GM21619 (cell line): ENCODE measurements at regions not wholly inside any gene's neighbourhood (a gene's known extent, or its start where the extent isn't known, plus 50 kb on each side); places are given as distances from the start of the nearest gene placed in this dataset.

ENCODE experiments used
- ATAC-seq: cut with Tn5 transposase; IDR thresholded peaks from one replicate; pipeline ENCODE4 v1.9.1; 2021; ENCODE audit not compliant: unreplicated experiment

- ATAC-seq, result no peak
Observed at GRCh38 chr18:68262690-68263294, 452.1 kb downstream of the TMX3 start.

GRCh38 chr18:68256418-68257067 lies 458.4 kb downstream of the TMX3 start:
- ATAC-seq, result no peak

GRCh38 chr18:68244786-68245185 lies 470.1 kb downstream of the TMX3 start:
- no peak for ATAC-seq

DNA sequence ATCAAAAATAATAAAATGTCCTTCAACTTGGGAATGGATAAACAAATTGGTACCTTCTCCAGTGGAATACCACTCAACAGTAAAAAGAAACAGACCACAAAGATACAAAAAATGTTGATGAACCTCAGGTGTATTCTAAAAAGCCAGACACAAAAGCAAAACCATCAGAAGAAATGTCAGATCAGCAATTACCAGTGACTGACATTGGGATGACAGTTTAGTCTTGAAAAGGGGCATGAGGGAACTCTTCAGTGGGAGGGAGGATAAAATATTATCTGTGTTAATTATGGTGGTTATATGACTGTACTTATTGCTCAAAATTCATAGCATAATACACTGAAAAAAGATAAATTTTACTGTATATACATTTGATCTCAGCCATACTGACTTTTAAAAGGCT lies 473.0 kb downstream of the TMX3 start:
- no peak for ATAC-seq

DNA sequence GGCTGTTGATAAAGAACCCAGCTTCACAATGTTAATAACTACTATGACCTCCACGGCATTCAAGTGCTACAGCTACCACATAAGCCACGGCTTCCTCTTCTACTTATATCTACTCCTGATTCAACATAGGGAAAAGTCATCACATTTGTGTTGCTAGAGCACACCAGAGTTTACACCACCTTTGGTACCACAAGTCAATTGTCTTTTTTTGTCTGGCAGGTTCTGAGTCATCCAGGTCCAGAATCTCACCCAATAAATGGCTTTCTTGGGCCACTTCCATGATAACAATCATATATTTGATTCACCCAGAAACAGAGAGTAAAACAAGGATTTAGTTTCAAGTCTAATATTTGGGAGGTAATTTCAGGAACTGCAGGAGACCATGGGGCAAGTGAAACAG lies 480.2 kb downstream of the TMX3 start:
- no peak for ATAC-seq

DNA sequence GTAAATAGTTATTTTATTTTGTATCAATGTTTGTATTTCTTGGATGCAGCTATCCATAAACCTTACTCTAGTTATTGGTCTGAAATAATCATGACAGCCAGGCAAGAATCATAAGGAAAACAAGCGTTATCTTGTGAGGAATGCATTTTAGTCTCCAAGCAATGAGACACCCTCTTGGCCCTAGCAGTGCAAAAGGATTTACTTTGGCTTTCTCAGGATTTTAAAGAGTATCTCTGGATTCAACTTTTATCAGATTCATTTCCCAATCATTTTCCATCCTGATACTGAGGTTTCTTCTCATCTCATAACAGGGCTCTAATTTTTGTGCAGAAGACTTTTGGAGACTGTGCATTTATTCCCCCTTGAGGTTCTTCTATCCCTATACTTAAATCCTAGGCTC lies 480.8 kb downstream of the TMX3 start:
- no peak for ATAC-seq

DNA sequence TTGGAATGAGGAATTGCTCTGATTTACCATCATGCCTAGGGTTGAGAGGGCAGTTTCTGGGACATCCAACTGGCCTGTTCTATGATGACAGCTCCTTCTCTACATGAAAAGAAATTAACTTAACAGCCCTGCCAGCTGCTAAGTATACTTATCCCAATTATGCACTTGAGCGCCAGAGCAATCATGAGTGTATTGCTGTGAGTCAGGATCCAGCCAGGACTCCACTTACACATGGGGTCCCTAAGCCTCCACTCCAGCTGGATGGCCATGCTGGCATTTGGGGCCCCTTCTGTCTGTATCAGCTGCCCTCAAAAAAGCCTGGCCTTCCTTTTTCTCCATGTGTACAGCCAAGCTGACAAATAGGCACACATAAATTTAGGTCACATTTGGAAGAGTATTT lies 481.9 kb downstream of the TMX3 start:
- ATAC-seq, result no peak

DNA sequence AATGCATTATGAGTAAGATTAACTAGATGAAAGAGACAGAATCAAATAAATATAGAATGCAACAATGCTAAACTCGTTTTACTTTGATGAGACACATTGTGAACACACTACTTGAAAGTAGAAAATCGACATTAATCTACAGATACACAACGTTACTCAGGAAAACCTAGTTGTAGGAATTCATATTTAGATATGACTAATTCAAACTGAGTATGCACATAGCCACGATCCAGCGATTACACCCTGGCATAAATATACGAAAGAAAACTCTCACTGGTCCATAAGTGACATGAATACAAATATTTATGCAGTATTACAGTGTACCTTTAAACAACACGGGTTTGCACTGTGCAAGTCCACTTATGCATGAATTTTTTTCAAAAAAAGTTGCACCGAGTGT lies 485.6 kb downstream of the TMX3 start:
- no peak for ATAC-seq

- no peak for ATAC-seq
Observed at GRCh38 chr18:68221111-68221724, 493.7 kb downstream of the TMX3 start.

- ATAC-seq, result no peak
Observed at GRCh38 chr18:68220458-68220857, 494.4 kb downstream of the TMX3 start.

GRCh38 chr18:68219872-68220271 lies 495.0 kb downstream of the TMX3 start:
- ATAC-seq, result no peak

DNA sequence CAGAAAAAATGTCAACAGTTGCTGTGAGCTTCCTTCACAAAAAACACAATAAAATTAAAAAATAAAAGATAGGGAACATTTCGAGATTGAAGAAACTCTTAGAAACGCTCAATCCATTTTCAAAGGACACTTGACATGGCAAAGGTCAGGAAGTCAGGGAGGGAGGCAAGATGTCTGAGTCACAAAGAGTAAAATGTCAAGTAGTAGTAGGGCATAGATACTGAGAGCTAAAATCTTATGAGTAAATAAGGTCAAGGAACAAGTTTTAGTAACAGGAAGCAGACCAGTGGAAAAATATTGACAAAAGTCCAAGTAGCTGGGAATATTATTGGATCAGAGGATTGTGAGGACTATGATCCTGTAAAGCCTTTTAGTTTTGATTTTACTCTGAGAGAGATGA lies 495.6 kb downstream of the TMX3 start:
- no peak for ATAC-seq

DNA sequence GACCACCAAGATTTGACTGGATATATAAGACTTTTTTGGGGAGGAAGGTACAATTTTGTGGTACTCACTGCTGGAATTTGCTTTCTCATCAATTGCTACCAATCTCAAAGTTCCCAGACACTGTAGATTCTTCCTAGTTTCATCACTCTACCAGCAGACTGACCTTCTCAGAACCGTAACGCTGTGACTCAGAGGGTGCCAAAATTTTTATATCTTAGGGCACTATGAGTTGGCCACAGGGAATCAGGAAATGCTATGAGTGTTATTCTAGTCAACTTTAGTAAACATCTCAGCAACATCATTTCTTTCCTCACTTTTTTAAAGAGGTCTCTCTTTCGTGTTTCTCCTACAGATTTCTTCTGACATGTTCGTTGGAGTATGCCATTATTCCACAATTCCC lies 499.0 kb downstream of the TMX3 start:
- ATAC-seq, result no peak

- ATAC-seq, result no peak
Observed at GRCh38 chr18:68186039-68186438, 528.9 kb downstream of the TMX3 start.

- ATAC-seq, result no peak
Observed at GRCh38 chr18:68181956-68182355, 533.0 kb downstream of the TMX3 start.

GRCh38 chr18:68179811-68180210 lies 535.1 kb downstream of the TMX3 start:
- ATAC-seq, result no peak

- ATAC-seq, result no peak
Observed at GRCh38 chr18:68178921-68179320, 536.0 kb downstream of the TMX3 start.

DNA sequence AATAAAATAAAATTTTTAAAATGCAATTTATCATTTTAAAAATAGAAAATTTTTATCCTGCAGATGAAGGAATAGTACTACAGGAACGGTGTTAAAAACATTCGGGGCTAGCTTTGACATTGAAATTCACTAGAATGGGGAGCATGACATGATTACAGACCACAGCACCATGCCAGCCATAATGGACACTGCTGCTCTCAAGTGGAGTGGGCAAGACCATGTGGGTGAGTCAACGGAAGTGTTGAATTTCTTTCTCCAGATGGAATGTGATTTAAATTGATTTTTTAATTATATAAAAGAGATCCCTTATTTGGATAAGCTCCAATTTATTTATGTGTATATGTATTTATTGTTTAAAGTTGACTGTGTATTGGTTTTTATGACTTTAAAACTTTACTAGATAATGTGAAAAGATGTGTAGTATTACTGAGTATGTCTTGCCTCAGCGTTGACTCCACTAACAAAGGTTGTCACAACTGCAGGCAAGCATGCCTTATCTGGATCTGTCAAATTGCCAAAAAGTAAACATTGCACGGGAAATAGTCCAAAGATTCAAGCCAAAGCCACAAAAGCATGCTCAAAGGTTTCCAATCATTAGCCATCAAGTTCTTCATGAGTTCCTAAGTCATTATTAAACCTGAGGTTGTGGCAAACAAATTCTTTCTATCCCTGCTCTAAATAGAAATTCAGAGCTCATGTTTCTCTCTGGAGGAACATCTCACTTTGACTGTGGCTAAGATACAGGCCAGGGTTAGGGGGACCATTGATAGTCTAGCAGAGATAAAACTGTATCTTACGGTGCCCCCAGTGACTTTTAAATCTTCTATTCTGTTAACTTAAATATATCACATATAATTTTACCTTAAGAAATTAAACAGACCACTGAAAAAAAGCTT lies 536.9 kb downstream of the TMX3 start:
- no peak for ATAC-seq

DNA sequence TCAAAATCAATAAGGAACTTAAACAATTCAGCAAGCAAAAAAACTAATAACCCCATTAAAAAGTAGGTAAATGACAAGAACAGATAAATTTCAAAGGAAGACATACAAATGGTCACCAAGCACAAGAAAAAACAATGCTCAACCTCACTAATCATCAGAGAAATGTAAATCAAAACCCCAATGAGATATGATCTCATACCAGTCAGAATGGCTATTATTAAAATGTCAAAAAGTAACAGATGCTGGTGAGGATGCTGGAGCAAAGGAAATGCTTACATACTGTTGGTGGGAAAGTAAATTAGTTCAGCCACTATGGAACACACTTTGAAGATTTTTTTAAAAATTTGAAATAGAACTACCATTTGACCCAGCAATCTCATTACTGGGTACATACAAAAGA lies 538.0 kb downstream of the TMX3 start:
- ATAC-seq, result no peak

GRCh38 chr18:68172842-68173549 lies 541.9 kb downstream of the TMX3 start:
- no peak for ATAC-seq

- ATAC-seq, result no peak
Observed at GRCh38 chr18:68164909-68165308, 550.0 kb downstream of the TMX3 start.
